ENCODE measurements at regions not wholly inside any gene's neighbourhood (a gene's known extent, or its start where the extent isn't known, plus 50 kb on each side); places are given as distances from the start of the nearest gene placed in this dataset.

GRCh38 chr3:78277220-78277619, 1237.3 kb downstream of the ROBO2 start:
- H3K4me1 Mint-ChIP-seq, result no peaks in the 10 kb centered on the region
- H3K27ac Mint-ChIP-seq (ENCODE audit: unreplicated experiment), result no peak overlapping the region
- no peaks in the 10 kb centered on the region for H3K27me3 Mint-ChIP-seq (ENCODE audit: low read depth)
- no peaks in the 10 kb centered on the region for H3K36me3 Mint-ChIP-seq (ENCODE audit: low read depth)
- peaks cover 3% of the 10 kb centered on the region for H3K9me3 Mint-ChIP-seq
- no peak for DNase-seq (ENCODE audit: low read depth, low spot score)
- TF ChIP-seq CTCF (conservative IDR thresholded peaks at IDR 0.05), result no peak
- no peak overlapping the region for H3K4me3 Mint-ChIP-seq

- Mint-ChIP-seq H3K4me3 (no peak overlapping the region), H3K27me3 (ENCODE audit: low read depth) (no peaks in the 10 kb centered on the region), H3K36me3 (ENCODE audit: low read depth) (no peaks in the 10 kb centered on the region), H3K9me3 (peaks cover 3% of the 10 kb centered on the region), H3K4me1 (no peaks in the 10 kb centered on the region), H3K27ac (ENCODE audit: unreplicated experiment) (no peak overlapping the region)
- no peak for TF ChIP-seq CTCF (conservative IDR thresholded peaks at IDR 0.05)
- no peak for DNase-seq (ENCODE audit: low read depth, low spot score)
Observed at GRCh38 chr3:78277801-78278200, 1237.9 kb downstream of the ROBO2 start.

GRCh38 chr3:78279091-78279490, 1239.2 kb downstream of the ROBO2 start:
- DNase-seq (ENCODE audit: low read depth, low spot score), result no peak
- H3K9me3 Mint-ChIP-seq, result peaks cover 3% of the 10 kb centered on the region
- no peak overlapping the region for H3K27ac Mint-ChIP-seq (ENCODE audit: unreplicated experiment)
- H3K27me3 Mint-ChIP-seq (ENCODE audit: low read depth), result no peaks in the 10 kb centered on the region
- no peaks in the 10 kb centered on the region for H3K4me1 Mint-ChIP-seq
- H3K36me3 Mint-ChIP-seq (ENCODE audit: low read depth), result no peaks in the 10 kb centered on the region
- no peak overlapping the region for H3K4me3 Mint-ChIP-seq
- TF ChIP-seq CTCF (conservative IDR thresholded peaks at IDR 0.05), result no peak

GRCh38 chr3:78281381-78281780, 1241.5 kb downstream of the ROBO2 start:
- Mint-ChIP-seq H3K27me3 (ENCODE audit: low read depth) (no peaks in the 10 kb centered on the region), H3K4me3 (no peak overlapping the region), H3K9me3 (peaks cover 3% of the 10 kb centered on the region), H3K4me1 (peaks cover 6% of the 10 kb centered on the region), H3K27ac (ENCODE audit: unreplicated experiment) (no peak overlapping the region), H3K36me3 (ENCODE audit: low read depth) (no peaks in the 10 kb centered on the region)
- DNase-seq (ENCODE audit: low read depth, low spot score), result no peak
- no peak for TF ChIP-seq CTCF (conservative IDR thresholded peaks at IDR 0.05)

GRCh38 chr3:78283994-78284393, 1244.1 kb downstream of the ROBO2 start:
- H3K27me3 Mint-ChIP-seq (ENCODE audit: low read depth), result no peaks in the 10 kb centered on the region
- peaks cover 6% of the 10 kb centered on the region for H3K4me1 Mint-ChIP-seq
- TF ChIP-seq CTCF (conservative IDR thresholded peaks at IDR 0.05), result peak; percentile 42
- no peak for DNase-seq (ENCODE audit: low read depth, low spot score)
- H3K36me3 Mint-ChIP-seq (ENCODE audit: low read depth), result no peaks in the 10 kb centered on the region
- H3K4me3 Mint-ChIP-seq, result no peak overlapping the region
- H3K27ac Mint-ChIP-seq (ENCODE audit: unreplicated experiment), result no peak overlapping the region
- peaks cover 3% of the 10 kb centered on the region for H3K9me3 Mint-ChIP-seq

Measured in neural crest cell (in vitro differentiated cells).